ENCODE measurements at regions not wholly inside any gene's neighbourhood (a gene's known extent, or its start where the extent isn't known, plus 50 kb on each side); places are given as distances from the start of the nearest gene placed in this dataset.
"Not testable (repeated sequence)": the region's sequence is repeated elsewhere in the genome, so short reads cannot be mapped to it uniquely, and the experiment has no call there.

DNA sequence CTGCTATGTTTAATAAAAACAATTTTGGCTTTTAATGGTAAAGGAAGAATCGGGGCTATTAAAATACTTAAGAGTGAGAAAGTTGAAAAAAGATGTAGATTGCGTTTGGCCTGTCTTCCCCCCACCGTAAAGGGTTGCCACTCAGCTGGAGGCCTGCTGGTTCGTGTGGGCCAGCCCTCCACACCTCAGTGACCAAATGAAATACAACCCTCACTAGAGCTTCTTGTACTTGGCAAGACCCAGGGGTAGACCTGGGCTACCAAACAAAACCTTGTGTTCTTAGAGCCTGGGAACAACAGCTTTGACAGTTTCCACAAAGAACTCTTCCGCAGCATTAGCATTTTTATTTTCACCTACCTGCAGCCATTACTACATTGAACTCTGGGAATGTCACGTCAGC is 152.8 kb upstream of the PABPC3 start:
- no peak for TF ChIP-seq EZH2 (IDR thresholded peaks at IDR 0.05; ENCODE audit: borderline replicate concordance, low read depth, low read length, poor library complexity, severe bottlenecking)
- TF ChIP-seq, protein P1, sequence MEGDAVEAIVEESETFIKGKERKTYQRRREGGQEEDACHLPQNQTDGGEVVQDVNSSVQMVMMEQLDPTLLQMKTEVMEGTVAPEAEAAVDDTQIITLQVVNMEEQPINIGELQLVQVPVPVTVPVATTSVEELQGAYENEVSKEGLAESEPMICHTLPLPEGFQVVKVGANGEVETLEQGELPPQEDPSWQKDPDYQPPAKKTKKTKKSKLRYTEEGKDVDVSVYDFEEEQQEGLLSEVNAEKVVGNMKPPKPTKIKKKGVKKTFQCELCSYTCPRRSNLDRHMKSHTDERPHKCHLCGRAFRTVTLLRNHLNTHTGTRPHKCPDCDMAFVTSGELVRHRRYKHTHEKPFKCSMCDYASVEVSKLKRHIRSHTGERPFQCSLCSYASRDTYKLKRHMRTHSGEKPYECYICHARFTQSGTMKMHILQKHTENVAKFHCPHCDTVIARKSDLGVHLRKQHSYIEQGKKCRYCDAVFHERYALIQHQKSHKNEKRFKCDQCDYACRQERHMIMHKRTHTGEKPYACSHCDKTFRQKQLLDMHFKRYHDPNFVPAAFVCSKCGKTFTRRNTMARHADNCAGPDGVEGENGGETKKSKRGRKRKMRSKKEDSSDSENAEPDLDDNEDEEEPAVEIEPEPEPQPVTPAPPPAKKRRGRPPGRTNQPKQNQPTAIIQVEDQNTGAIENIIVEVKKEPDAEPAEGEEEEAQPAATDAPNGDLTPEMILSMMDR (conservative IDR thresholded peaks at IDR 0.05; ENCODE audit: low read depth, low read length), result no peak
- Histone ChIP-seq H3K27me3 (replicated peaks; ENCODE audit: insufficient read depth, low read depth, low read length, poor library complexity) (no peaks in the 10 kb centered on the region), H3K9me3 (ENCODE audit: low read depth, low read length, poor library complexity, severe bottlenecking) (no peaks in the 10 kb centered on the region), H3K4me1 (ENCODE audit: insufficient read depth, low read length, poor library complexity, severe bottlenecking) (no peaks in the 10 kb centered on the region), H3K36me3 (ENCODE audit: insufficient read depth, low read length, poor library complexity, severe bottlenecking) (no peaks in the 10 kb centered on the region), H3K4me3 (ENCODE audit: low read depth, low read length, poor library complexity, severe bottlenecking) (no peak overlapping the region), H3K27ac (ENCODE audit: low read depth, low read length, poor library complexity, severe bottlenecking) (no peak overlapping the region)
- POLR2A ChIA-PET (ENCODE audit: low non-redundant PET), result no interaction called here
- BruUV-seq (replicated peaks), result no TSS peak
- CTCF ChIA-PET, result no interaction called here
- intact Hi-C loops (cut with micrococcal nuclease; ENCODE audit: unreplicated experiment), result no loop called here
- DNase-seq (ENCODE audit: low spot score), result no peak

DNA sequence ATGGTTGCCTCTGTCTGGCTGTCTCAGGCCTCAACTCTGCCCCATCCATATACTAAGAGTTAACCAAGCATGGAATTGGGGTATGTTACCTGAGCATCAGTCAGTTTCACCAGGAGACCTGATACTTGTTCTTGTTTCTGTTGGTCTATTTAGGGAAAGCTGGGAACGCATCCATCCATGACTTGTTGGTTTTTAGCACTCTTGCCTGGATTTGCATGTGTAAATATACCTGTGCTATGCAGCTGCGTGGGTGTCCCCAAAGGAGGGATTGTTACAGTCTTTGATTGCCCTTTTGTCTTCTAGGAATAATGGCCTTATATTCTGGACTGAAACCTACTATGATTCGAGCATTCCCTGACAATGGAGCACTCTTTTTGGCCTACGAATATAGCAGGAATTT is 151.9 kb upstream of the PABPC3 start:
- H3K27me3 ChIP-seq (replicated peaks; ENCODE audit: insufficient read depth, low read depth, low read length, poor library complexity); H3K4me3 ChIP-seq (ENCODE audit: low read depth, low read length, poor library complexity, severe bottlenecking); intact Hi-C loops (cut with micrococcal nuclease; ENCODE audit: unreplicated experiment); DNase-seq (ENCODE audit: low spot score); H3K9me3 ChIP-seq (ENCODE audit: low read depth, low read length, poor library complexity, severe bottlenecking); H3K36me3 ChIP-seq (ENCODE audit: insufficient read depth, low read length, poor library complexity, severe bottlenecking); BruUV-seq (replicated peaks); H3K4me1 ChIP-seq (ENCODE audit: insufficient read depth, low read length, poor library complexity, severe bottlenecking); H3K27ac ChIP-seq (ENCODE audit: low read depth, low read length, poor library complexity, severe bottlenecking); POLR2A ChIA-PET (ENCODE audit: low non-redundant PET); CTCF ChIA-PET: not testable (repeated sequence)

DNA sequence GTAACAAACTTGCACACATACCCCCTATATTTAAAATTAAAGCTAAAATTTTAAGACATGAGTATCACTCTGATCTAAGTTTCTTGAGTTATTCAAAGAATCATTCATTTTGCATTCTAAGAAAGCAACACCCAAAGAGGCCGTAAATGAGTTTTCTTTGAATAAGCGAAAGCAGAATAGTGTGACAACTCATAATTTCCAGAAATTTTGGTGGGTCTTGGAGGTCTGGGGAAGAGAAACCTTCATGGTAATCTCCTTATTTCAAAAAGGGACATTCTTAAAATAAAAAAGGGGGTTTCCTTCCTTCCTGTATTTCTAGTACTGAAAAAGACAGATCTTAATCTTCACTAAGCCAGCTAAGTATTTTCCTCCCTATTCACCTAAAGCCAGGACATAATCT is 147.0 kb upstream of the PABPC3 start:
- H3K27me3 ChIP-seq (replicated peaks; ENCODE audit: insufficient read depth, low read depth, low read length, poor library complexity); H3K4me3 ChIP-seq (ENCODE audit: low read depth, low read length, poor library complexity, severe bottlenecking); H3K9me3 ChIP-seq (ENCODE audit: low read depth, low read length, poor library complexity, severe bottlenecking); POLR2A ChIA-PET (ENCODE audit: low non-redundant PET); H3K4me1 ChIP-seq (ENCODE audit: insufficient read depth, low read length, poor library complexity, severe bottlenecking); CTCF ChIA-PET; DNase-seq (ENCODE audit: low spot score); H3K27ac ChIP-seq (ENCODE audit: low read depth, low read length, poor library complexity, severe bottlenecking); intact Hi-C loops (cut with micrococcal nuclease; ENCODE audit: unreplicated experiment); BruUV-seq (replicated peaks); H3K36me3 ChIP-seq (ENCODE audit: insufficient read depth, low read length, poor library complexity, severe bottlenecking): not testable (repeated sequence)

DNA sequence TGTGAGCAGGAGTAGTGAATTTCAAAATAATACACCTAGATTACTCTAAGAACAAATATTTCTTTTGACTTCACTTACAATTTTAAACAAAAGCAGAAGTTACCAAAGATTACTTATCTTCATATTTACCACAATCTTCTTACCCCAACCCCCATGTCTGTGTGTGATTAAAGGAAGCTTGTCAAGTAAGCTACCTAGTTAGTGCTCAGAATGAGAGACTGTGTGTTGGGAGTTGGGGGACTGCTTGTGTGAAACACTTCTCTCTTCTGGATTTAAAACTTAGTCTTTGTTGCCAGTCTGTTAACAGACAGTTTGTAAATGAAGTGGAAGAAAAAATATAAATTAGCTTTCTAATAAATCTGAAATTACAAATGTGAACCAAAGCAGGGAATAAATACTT is 145.3 kb upstream of the PABPC3 start:
- H3K4me3 ChIP-seq (ENCODE audit: low read depth, low read length, poor library complexity, severe bottlenecking); H3K4me1 ChIP-seq (ENCODE audit: insufficient read depth, low read length, poor library complexity, severe bottlenecking); H3K36me3 ChIP-seq (ENCODE audit: insufficient read depth, low read length, poor library complexity, severe bottlenecking); H3K27me3 ChIP-seq (replicated peaks; ENCODE audit: insufficient read depth, low read depth, low read length, poor library complexity); CTCF ChIA-PET; H3K27ac ChIP-seq (ENCODE audit: low read depth, low read length, poor library complexity, severe bottlenecking); DNase-seq (ENCODE audit: low spot score); H3K9me3 ChIP-seq (ENCODE audit: low read depth, low read length, poor library complexity, severe bottlenecking); POLR2A ChIA-PET (ENCODE audit: low non-redundant PET); BruUV-seq (replicated peaks): not testable (repeated sequence)
- intact Hi-C loops (cut with micrococcal nuclease; ENCODE audit: unreplicated experiment), result loop anchor here (5.0 kb wide), 1 partner anchor 353 kb away; no protein-coding TSS in a partner anchor

DNA sequence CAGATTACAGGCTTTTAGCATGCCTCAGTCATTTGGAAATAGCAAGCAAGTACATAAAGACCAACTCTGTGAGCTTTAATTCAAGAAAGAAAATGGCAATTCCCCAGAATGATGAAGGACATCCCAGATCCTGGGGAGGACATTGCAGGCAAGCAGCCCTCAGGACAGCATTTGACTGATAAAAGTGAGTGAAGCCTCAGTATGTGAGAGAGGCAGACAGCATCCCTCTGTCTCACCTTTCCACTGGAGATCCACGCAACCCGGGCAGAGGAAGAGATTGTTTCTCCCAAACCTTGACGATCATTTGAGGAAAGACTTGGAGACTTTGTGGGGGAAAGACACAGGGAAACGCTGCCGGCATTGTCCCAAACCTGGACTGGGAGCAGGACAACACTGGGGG is 128.0 kb upstream of the PABPC3 start:
- intact Hi-C loops (cut with micrococcal nuclease; ENCODE audit: unreplicated experiment); BruUV-seq (replicated peaks); H3K27me3 ChIP-seq (replicated peaks; ENCODE audit: insufficient read depth, low read depth, low read length, poor library complexity); H3K4me1 ChIP-seq (ENCODE audit: insufficient read depth, low read length, poor library complexity, severe bottlenecking); H3K27ac ChIP-seq (ENCODE audit: low read depth, low read length, poor library complexity, severe bottlenecking); DNase-seq (ENCODE audit: low spot score); POLR2A ChIA-PET (ENCODE audit: low non-redundant PET); H3K36me3 ChIP-seq (ENCODE audit: insufficient read depth, low read length, poor library complexity, severe bottlenecking); H3K9me3 ChIP-seq (ENCODE audit: low read depth, low read length, poor library complexity, severe bottlenecking): not testable (repeated sequence)
- peak overlapping the region; percentile 47 for H3K4me3 ChIP-seq (ENCODE audit: low read depth, low read length, poor library complexity, severe bottlenecking)
- CTCF ChIA-PET, result interaction anchor here (1.4 kb wide), 1 partner anchor 102 kb away, joined by 3 read pairs; no protein-coding TSS in a partner anchor
